ENCODE measurements at regions not wholly inside any gene's neighbourhood (a gene's known extent, or its start where the extent isn't known, plus 50 kb on each side); places are given as distances from the start of the nearest gene placed in this dataset.

DNA sequence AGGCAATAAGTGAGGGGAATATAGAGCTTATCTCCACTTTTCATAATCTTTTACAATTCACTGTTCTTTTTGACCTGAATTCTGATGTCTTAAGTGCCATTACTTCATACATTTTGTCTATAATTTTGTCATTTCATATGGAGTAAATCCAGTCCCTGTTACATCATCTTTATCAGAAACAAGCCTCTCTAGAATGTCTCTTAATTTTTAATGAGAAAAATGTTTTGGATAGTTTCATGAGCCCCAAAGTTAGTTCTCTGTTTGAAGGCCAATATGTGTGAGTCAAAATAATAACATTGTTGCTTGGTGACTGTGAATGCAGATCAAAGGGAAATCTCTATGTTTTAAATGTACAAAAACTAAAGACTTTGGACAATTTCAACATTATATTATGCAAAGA lies 329.6 kb upstream of the ARRDC3 start:
- TF ChIP-seq, protein P1, sequence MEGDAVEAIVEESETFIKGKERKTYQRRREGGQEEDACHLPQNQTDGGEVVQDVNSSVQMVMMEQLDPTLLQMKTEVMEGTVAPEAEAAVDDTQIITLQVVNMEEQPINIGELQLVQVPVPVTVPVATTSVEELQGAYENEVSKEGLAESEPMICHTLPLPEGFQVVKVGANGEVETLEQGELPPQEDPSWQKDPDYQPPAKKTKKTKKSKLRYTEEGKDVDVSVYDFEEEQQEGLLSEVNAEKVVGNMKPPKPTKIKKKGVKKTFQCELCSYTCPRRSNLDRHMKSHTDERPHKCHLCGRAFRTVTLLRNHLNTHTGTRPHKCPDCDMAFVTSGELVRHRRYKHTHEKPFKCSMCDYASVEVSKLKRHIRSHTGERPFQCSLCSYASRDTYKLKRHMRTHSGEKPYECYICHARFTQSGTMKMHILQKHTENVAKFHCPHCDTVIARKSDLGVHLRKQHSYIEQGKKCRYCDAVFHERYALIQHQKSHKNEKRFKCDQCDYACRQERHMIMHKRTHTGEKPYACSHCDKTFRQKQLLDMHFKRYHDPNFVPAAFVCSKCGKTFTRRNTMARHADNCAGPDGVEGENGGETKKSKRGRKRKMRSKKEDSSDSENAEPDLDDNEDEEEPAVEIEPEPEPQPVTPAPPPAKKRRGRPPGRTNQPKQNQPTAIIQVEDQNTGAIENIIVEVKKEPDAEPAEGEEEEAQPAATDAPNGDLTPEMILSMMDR (IDR thresholded peaks at IDR 0.05): no peak
- Mint-ChIP-seq H3K4me1 (ENCODE audit: low read depth) (peaks cover 11% of the 10 kb centered on the region), H3K4me3 (ENCODE audit: unreplicated experiment) (no peak overlapping the region), H3K9me3 (ENCODE audit: low read depth) (peaks cover 23% of the 10 kb centered on the region), H3K27ac (ENCODE audit: unreplicated experiment) (peak overlapping the region; percentile 24), H3K27me3 (ENCODE audit: low read depth) (no peaks in the 10 kb centered on the region), H3K36me3 (ENCODE audit: low read depth) (peaks cover 1% of the 10 kb centered on the region)
- no peak for DNase-seq (ENCODE audit: low spot score)

DNA sequence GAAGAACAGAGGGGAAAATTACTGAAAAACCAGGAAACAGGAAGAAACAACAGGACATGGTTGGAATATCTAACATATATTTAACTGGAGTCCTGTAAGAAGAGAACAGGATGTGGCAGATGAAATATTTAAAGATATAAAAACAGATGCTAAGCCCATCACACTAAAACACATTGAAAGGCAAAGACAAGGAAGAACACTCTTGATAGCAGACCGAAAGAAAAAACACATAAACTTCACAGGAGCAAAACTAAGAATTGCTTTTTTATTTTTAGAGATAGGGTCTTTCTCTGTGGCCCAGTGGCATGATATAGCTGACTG lies 324.4 kb upstream of the ARRDC3 start:
- TF ChIP-seq, protein P1 (IDR thresholded peaks at IDR 0.05): no peak
- Mint-ChIP-seq H3K4me3 (ENCODE audit: unreplicated experiment) (no peak overlapping the region), H3K4me1 (ENCODE audit: low read depth) (peaks cover 19% of the 10 kb centered on the region), H3K9me3 (ENCODE audit: low read depth) (peaks cover 3% of the 10 kb centered on the region), H3K36me3 (ENCODE audit: low read depth) (no peaks in the 10 kb centered on the region), H3K27me3 (ENCODE audit: low read depth) (no peaks in the 10 kb centered on the region), H3K27ac (ENCODE audit: unreplicated experiment) (peak overlapping the region; percentile 43)
- no peak for DNase-seq (ENCODE audit: low spot score)

DNA sequence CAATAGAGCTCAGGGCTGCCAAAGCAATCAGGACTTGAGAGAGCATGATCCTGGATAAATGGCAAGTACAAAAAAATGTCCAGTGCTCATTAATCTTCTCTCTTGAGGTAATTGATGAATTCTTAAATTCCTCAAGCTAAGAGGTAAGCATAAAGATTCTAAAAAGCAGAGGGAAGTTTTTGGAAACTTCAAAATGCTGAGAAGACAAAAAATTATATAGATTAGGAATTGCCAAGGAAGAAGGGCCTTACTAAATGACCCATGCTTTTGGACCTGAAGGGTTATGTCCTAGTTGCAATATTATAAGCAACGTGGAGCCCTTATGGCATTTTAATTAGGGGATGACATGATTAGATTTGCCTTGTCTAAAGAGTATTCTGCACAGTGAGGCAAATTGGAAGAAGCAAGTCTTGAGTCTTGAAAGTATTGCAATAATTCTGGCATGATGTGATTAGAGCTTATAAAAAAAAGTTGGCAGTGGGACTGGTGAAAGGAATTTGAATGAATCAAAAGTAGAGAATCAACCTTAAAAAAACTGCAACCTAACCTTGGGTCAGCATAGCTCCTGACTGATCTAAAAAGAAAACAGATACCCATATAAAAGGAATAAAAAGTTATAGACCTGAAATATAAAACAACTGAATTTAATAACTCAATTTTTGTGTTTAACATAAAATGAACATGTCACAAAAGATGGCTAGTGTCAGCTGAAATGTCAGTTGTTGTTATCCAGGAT lies 323.8 kb upstream of the ARRDC3 start:
- no peak for DNase-seq (ENCODE audit: low spot score)
- Mint-ChIP-seq H3K9me3 (ENCODE audit: low read depth) (peaks cover 3% of the 10 kb centered on the region), H3K27ac (ENCODE audit: unreplicated experiment) (peak overlapping the region; percentile 43)

DNA sequence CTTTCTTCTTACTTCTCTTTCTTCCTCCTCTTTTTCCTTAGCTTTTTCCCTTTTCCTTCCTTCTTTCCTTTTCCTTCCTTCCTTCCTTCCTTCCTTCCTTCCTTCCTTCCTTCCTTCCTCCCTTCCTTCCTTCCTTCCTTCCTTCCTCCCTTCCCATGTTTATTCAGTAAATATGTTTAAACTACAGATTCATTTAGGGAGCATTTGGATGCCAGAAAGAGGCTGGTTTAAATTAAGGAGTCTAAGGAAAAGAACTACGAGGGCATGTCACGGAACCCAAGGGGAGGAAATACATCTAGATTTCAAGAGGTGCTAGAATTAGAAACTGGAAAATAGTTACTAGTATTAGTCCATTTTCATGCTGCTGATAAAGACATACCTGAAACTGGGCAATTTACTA lies 320.0 kb upstream of the ARRDC3 start:
- H3K36me3 Mint-ChIP-seq (ENCODE audit: low read depth): no peaks in the 10 kb centered on the region

More for the DNA sequence above, 323.8 kb upstream of the ARRDC3 start:
- Mint-ChIP-seq H3K4me3 (ENCODE audit: unreplicated experiment) (no peak overlapping the region), H3K27me3 (ENCODE audit: low read depth) (no peaks in the 10 kb centered on the region), H3K36me3 (ENCODE audit: low read depth) (no peaks in the 10 kb centered on the region), H3K4me1 (ENCODE audit: low read depth) (peaks cover 15% of the 10 kb centered on the region)
- TF ChIP-seq, protein P1 (IDR thresholded peaks at IDR 0.05): no peak

DNA sequence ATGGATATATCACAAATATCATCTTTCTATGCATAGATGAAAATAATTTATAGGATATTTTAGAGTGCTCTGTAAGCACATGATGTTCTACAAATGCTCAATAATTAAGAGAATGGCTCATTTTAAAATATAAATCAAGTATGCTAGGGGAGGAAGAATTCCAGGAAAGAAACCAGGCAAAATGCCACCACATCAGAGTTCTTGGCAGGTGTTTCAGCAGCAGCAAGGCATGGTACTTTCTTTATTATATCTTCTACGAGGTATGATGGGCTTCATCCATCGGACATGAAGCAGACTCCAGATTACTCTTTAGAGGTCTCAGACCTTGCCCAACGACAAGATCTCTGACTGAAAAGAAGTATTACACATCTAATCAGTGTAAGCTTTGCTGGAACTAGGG lies 316.3 kb upstream of the ARRDC3 start:
- Mint-ChIP-seq H3K27me3 (ENCODE audit: low read depth) (no peaks in the 10 kb centered on the region), H3K4me1 (ENCODE audit: low read depth) (no peaks in the 10 kb centered on the region), H3K27ac (ENCODE audit: unreplicated experiment) (no peak overlapping the region), H3K4me3 (ENCODE audit: unreplicated experiment) (no peak overlapping the region), H3K9me3 (ENCODE audit: low read depth) (peaks cover 22% of the 10 kb centered on the region), H3K36me3 (ENCODE audit: low read depth) (no peaks in the 10 kb centered on the region)
- TF ChIP-seq, protein P1 (IDR thresholded peaks at IDR 0.05): no peak
- DNase-seq (ENCODE audit: low spot score): no peak

More for the DNA sequence above, 320.0 kb upstream of the ARRDC3 start:
- no peaks in the 10 kb centered on the region for H3K27me3 Mint-ChIP-seq (ENCODE audit: low read depth)
- DNase-seq (ENCODE audit: low spot score): no peak
- H3K27ac Mint-ChIP-seq (ENCODE audit: unreplicated experiment): no peak overlapping the region
- H3K9me3 Mint-ChIP-seq (ENCODE audit: low read depth): peaks cover 7% of the 10 kb centered on the region
- H3K4me3 Mint-ChIP-seq (ENCODE audit: unreplicated experiment): no peak overlapping the region
- TF ChIP-seq, protein P1 (IDR thresholded peaks at IDR 0.05): no peak
- H3K4me1 Mint-ChIP-seq (ENCODE audit: low read depth): peaks cover 15% of the 10 kb centered on the region
